ENCODE measurements at regions not wholly inside any gene's neighbourhood (a gene's known extent, or its start where the extent isn't known, plus 50 kb on each side); places are given as distances from the start of the nearest gene placed in this dataset.

DNA sequence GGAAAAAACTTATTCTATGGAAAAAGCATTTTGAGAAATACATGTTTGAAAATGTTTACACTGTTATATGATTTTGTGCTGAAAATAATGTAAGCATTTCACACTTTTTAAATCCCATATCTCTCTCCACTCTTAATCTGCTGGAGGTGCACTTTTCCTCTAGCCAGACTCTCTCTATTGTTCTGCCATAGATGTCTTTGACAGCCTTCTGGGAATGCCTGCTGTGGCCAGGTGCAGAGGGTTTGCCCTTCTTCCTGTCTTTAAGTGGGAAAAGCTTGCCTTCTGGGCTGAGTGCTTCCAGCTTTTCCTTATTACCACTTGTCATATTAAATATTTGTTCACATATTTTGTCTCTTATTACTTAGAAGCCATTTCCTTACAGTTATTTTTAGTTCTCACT is 60.1 kb upstream of the PPM1H start:
- TF ChIP-seq, protein P1, sequence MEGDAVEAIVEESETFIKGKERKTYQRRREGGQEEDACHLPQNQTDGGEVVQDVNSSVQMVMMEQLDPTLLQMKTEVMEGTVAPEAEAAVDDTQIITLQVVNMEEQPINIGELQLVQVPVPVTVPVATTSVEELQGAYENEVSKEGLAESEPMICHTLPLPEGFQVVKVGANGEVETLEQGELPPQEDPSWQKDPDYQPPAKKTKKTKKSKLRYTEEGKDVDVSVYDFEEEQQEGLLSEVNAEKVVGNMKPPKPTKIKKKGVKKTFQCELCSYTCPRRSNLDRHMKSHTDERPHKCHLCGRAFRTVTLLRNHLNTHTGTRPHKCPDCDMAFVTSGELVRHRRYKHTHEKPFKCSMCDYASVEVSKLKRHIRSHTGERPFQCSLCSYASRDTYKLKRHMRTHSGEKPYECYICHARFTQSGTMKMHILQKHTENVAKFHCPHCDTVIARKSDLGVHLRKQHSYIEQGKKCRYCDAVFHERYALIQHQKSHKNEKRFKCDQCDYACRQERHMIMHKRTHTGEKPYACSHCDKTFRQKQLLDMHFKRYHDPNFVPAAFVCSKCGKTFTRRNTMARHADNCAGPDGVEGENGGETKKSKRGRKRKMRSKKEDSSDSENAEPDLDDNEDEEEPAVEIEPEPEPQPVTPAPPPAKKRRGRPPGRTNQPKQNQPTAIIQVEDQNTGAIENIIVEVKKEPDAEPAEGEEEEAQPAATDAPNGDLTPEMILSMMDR (IDR thresholded peaks at IDR 0.05; ENCODE audit: low read depth, low read length, poor library complexity, severe bottlenecking): no peak
- TF ChIP-seq EZH2phosphoT487 (IDR thresholded peaks at IDR 0.05; ENCODE audit: borderline replicate concordance, low read length): no peak

Measured in DOHH2 (cell line).